ENCODE measurements at regions not wholly inside any gene's neighbourhood (a gene's known extent, or its start where the extent isn't known, plus 50 kb on each side); places are given as distances from the start of the nearest gene placed in this dataset.

DNA sequence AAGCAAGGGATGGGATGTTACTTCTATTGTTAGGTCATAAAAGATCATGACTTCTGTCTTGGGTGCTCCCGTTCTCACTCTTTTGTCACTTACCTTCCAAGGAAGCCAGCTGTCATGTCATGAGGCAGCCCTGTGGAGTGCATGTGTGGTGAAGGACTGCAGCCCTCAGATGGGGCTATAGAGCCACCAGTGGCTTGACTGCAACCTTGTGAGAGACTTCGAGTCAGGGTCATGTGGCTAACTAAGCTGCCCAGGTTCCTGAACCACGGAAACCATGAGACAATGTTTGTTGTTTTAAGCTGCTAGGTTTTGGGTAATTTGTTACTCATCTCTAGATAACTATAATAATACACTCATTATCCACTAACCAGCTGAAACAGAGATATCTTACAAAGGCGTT, 477.1 kb downstream of the BTBD3 start:
- no peaks in the 10 kb centered on the region for H3K27me3 ChIP-seq (ENCODE audit: control insufficient read depth, insufficient read depth, low read length)
- DNase-seq, result no peak
- WGBS (ENCODE audit: insufficient coverage, low lambda C conversion rate), result no CpG with 5 or more reads among the region's 4 CpGs

DNA sequence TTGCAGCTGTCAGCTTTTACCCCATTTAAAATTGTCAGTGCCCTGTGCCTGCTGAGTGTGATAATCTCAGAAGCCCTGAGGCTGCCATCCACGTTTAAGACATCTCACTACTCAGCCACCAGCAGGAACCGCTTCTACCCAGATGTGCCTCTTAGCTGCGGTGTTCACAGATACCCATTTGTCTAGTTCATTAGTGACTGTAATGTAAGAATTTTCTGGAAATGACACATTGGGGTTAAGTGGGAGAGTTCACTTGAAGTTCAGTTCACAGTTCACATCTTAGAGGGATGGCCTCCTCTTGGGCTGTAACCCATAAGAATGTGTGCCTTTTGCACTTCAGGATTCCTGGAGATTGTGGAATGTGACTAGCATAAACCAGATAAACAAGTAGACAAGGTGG, 477.7 kb downstream of the BTBD3 start:
- Histone ChIP-seq H3K27me3 (ENCODE audit: control insufficient read depth, insufficient read depth, low read length) (no peaks in the 10 kb centered on the region), H3K27ac (ENCODE audit: low read length) (no peak overlapping the region), H3K4me1 (ENCODE audit: control insufficient read depth, insufficient read depth, low read length) (no peaks in the 10 kb centered on the region), H3K9me3 (ENCODE audit: control insufficient read depth, low read depth, low read length) (no peaks in the 10 kb centered on the region), H3K36me3 (ENCODE audit: control insufficient read depth, insufficient read depth, low read length) (no peaks in the 10 kb centered on the region), H3K4me3 (ENCODE audit: low read length) (no peak overlapping the region)
- no peak for DNase-seq
- WGBS (ENCODE audit: insufficient coverage, low lambda C conversion rate), result no CpG with 5 or more reads among the region's 3 CpGs

More for the DNA sequence above, 477.1 kb downstream of the BTBD3 start:
- Histone ChIP-seq H3K36me3 (ENCODE audit: control insufficient read depth, insufficient read depth, low read length) (no peaks in the 10 kb centered on the region), H3K4me3 (ENCODE audit: low read length) (no peak overlapping the region), H3K27ac (ENCODE audit: low read length) (no peak overlapping the region), H3K4me1 (ENCODE audit: control insufficient read depth, insufficient read depth, low read length) (no peaks in the 10 kb centered on the region), H3K9me3 (ENCODE audit: control insufficient read depth, low read depth, low read length) (no peaks in the 10 kb centered on the region)

DNA sequence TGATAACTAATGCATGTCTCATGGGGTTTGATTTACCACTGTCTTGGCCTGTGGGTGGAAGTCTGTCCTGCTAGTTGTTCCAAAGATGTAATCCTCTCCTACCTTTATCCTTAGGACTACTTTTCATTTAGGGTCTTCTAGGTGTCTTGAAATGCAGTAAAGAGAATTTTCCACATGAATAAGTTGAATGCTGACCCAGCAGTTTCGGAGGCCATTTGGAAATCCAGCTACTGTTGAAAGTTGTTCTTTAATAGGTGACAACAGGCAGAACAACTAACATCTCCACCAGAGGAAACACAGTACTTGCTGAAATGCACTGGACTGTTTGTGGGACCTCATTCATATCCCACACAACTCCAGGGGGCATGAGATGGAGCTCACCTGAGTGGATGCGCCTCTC, 478.1 kb downstream of the BTBD3 start:
- H3K27me3 ChIP-seq (ENCODE audit: control insufficient read depth, insufficient read depth, low read length), result no peaks in the 10 kb centered on the region
- H3K4me1 ChIP-seq (ENCODE audit: control insufficient read depth, insufficient read depth, low read length), result no peaks in the 10 kb centered on the region
- no peaks in the 10 kb centered on the region for H3K9me3 ChIP-seq (ENCODE audit: control insufficient read depth, low read depth, low read length)
- DNase-seq, result no peak
- no peak overlapping the region for H3K27ac ChIP-seq (ENCODE audit: low read length)
- no peak overlapping the region for H3K4me3 ChIP-seq (ENCODE audit: low read length)
- 100% methylated on average over 1 of the region's 2 CpGs for WGBS (ENCODE audit: insufficient coverage, low lambda C conversion rate)
- no peaks in the 10 kb centered on the region for H3K36me3 ChIP-seq (ENCODE audit: control insufficient read depth, insufficient read depth, low read length)

DNA sequence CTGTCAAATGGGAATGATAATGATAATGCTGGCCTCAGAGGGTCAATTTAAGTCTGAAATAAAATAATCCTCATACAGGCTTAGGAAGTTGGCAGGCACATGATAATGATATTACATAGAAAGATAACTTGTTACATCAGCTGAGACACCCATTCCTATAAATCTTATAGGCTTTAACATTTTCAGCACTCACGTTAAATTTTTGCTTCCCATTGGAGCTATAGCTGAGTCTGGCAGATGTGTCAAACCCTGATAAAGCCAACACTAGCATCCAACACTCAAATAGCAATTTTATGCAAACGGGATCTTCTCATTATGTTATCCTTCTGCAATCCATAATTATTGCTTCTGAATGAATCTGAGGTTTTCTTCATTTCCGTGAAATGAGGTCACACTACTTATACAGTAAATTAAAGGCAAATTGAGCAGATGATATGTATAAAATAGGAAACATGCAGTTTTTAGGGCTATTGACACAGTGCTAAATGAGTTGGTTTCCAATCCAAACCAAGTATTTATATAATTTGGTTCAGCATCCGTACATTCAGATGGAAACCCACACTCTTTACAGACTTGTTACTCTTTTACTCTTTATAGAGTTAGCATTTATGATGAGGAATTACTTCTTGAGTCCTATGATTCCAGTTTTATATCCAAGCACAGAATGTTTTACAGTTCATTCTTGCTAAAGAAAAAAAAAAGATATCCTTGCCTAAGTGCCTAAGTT, 481.6 kb downstream of the BTBD3 start:
- Histone ChIP-seq H3K4me3 (ENCODE audit: low read length) (no peak overlapping the region), H3K4me1 (ENCODE audit: control insufficient read depth, insufficient read depth, low read length) (no peaks in the 10 kb centered on the region), H3K36me3 (ENCODE audit: control insufficient read depth, insufficient read depth, low read length) (no peaks in the 10 kb centered on the region), H3K27ac (ENCODE audit: low read length) (no peak overlapping the region), H3K27me3 (ENCODE audit: control insufficient read depth, insufficient read depth, low read length) (no peaks in the 10 kb centered on the region), H3K9me3 (ENCODE audit: control insufficient read depth, low read depth, low read length) (no peaks in the 10 kb centered on the region)
- DNase-seq, result no peak
- WGBS (ENCODE audit: insufficient coverage, low lambda C conversion rate), result 52% methylated on average over 2 of the region's 4 CpGs

DNA sequence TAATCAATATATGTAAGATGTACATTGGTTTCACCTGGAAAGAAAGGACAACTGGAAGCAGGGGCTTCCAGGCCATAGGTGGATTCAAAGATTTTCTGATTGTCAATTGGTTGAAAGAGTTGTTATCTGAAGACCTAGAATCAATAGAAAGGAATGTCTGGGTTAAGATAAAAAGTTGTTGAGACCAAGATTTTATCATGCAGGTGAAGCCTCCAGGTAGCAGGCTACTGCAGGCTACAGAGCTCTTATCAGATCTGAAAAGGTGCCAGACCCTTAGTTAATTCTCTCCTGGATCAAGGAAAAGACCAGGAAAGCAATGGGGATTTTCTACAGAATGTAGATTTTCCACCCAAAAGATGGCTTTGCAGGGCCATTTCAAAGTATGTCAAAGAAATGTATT, 487.2 kb downstream of the BTBD3 start:
- H3K4me1 ChIP-seq (ENCODE audit: control insufficient read depth, insufficient read depth, low read length), result no peaks in the 10 kb centered on the region
- no peak for DNase-seq

DNA sequence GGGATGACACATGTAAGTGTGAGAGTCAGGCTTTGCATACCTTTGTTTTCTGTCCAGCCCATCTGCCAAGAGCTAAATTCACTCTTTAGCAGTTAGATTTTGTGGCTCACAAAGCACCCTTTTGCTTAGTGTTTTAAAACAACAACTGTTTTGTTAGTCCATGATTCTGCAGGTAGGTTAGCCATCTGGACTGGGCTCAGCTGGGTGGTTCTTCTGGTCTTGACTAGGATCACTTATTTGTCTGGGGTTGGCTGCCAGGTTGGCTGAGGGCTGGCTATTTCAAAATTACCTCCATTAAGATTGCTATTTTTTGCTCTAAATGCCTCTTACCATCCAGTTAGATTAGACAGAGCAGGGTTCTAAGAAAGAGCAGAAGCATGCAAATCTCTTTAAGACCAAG, 489.3 kb downstream of the BTBD3 start:
- Histone ChIP-seq H3K4me1 (ENCODE audit: control insufficient read depth, insufficient read depth, low read length) (no peaks in the 10 kb centered on the region), H3K9me3 (ENCODE audit: control insufficient read depth, low read depth, low read length) (no peaks in the 10 kb centered on the region), H3K27me3 (ENCODE audit: control insufficient read depth, insufficient read depth, low read length) (no peaks in the 10 kb centered on the region), H3K36me3 (ENCODE audit: control insufficient read depth, insufficient read depth, low read length) (no peaks in the 10 kb centered on the region), H3K4me3 (ENCODE audit: low read length) (no peak overlapping the region), H3K27ac (ENCODE audit: low read length) (no peak overlapping the region)
- no peak for DNase-seq

More for the DNA sequence above, 487.2 kb downstream of the BTBD3 start:
- Histone ChIP-seq H3K36me3 (ENCODE audit: control insufficient read depth, insufficient read depth, low read length) (no peaks in the 10 kb centered on the region), H3K27ac (ENCODE audit: low read length) (no peak overlapping the region), H3K27me3 (ENCODE audit: control insufficient read depth, insufficient read depth, low read length) (no peaks in the 10 kb centered on the region), H3K4me3 (ENCODE audit: low read length) (no peak overlapping the region), H3K9me3 (ENCODE audit: control insufficient read depth, low read depth, low read length) (no peaks in the 10 kb centered on the region)

DNA sequence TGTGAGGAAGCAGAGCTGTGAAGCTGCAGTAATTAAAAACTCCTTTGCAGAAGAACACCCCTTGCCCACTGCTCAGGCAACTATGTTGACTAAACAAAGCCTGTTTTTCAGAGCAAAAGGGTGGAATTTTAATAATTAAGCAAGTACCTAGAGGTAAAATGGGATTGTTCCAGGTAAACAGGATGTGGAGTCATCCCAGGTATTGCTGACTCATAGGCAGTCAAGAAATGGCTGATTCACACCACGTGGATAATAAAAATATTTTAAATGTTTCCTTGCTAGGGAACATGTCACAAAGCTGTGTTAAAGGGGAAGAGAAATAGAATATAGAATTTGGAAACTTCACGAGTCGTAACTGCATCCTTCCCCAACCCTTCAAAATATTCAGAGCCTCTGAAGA, 491.8 kb downstream of the BTBD3 start:
- Histone ChIP-seq H3K27me3 (ENCODE audit: control insufficient read depth, insufficient read depth, low read length) (no peaks in the 10 kb centered on the region), H3K27ac (ENCODE audit: low read length) (no peak overlapping the region), H3K36me3 (ENCODE audit: control insufficient read depth, insufficient read depth, low read length) (no peaks in the 10 kb centered on the region), H3K4me1 (ENCODE audit: control insufficient read depth, insufficient read depth, low read length) (no peaks in the 10 kb centered on the region), H3K9me3 (ENCODE audit: control insufficient read depth, low read depth, low read length) (no peaks in the 10 kb centered on the region), H3K4me3 (ENCODE audit: low read length) (no peak overlapping the region)
- DNase-seq, result no peak
- WGBS (ENCODE audit: insufficient coverage, low lambda C conversion rate), result no CpG with 5 or more reads among the region's 3 CpGs

DNA sequence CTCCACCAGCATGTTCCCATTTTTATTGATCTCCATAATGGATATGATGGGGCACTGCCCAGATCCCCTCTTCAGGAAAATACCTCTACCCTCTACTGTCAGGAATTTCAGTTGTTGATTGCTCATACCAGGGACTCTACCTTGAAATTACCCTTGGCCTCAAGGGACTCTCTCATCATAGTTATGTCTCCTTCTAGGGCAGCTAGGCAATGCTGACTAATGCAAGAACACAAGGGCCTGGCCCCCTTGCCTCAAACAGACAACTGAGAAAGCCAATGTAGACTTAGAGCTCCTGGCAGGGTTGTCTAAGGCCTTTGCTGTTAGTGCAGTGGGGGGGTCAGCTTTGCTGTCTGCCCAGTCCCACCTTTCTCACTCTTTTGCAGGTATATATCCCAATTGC, 493.1 kb downstream of the BTBD3 start:
- Histone ChIP-seq H3K4me3 (ENCODE audit: low read length) (no peak overlapping the region), H3K4me1 (ENCODE audit: control insufficient read depth, insufficient read depth, low read length) (no peaks in the 10 kb centered on the region), H3K36me3 (ENCODE audit: control insufficient read depth, insufficient read depth, low read length) (no peaks in the 10 kb centered on the region), H3K27ac (ENCODE audit: low read length) (no peak overlapping the region), H3K27me3 (ENCODE audit: control insufficient read depth, insufficient read depth, low read length) (no peaks in the 10 kb centered on the region), H3K9me3 (ENCODE audit: control insufficient read depth, low read depth, low read length) (no peaks in the 10 kb centered on the region)
- DNase-seq, result no peak

DNA sequence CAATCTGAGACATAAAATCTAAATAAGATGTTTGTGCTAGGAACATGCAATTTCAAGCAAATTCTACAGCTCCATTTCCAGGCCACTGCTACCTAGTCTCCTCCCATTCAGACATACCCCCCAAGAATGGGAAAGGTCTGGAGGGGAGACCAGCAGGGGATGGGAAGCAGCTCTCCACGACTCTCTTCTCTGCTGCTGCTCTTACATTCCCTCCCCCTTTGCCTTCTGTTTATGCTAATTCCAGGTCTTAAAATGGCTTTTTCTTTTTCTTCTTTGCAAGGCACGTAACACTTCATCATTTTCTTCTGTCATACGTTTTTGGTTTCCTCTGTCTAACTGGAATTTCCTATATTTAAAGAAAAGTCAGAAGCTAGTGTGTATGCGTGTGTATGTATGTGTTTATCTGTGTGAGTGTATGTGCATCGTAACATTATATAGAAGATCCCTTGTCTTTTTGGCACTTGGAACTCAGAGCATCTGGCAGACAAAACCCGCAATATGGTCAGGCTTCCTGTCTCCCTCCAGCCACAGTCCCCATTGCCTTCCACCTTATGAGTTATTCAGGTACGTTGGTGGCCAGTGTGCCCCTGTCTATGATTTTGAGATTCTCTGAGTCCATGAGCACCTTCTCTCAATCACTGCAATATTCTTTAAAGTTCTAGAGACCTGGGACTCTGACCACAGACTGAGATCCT, 493.7 kb downstream of the BTBD3 start:
- no peaks in the 10 kb centered on the region for H3K4me1 ChIP-seq (ENCODE audit: control insufficient read depth, insufficient read depth, low read length)
- no peak overlapping the region for H3K4me3 ChIP-seq (ENCODE audit: low read length)
- no peaks in the 10 kb centered on the region for H3K36me3 ChIP-seq (ENCODE audit: control insufficient read depth, insufficient read depth, low read length)
- DNase-seq, result no peak
- H3K27ac ChIP-seq (ENCODE audit: low read length), result no peak overlapping the region
- no peaks in the 10 kb centered on the region for H3K27me3 ChIP-seq (ENCODE audit: control insufficient read depth, insufficient read depth, low read length)
- WGBS (ENCODE audit: insufficient coverage, low lambda C conversion rate), result 73% methylated on average over 2 of the region's 7 CpGs
- no peaks in the 10 kb centered on the region for H3K9me3 ChIP-seq (ENCODE audit: control insufficient read depth, low read depth, low read length)

DNA sequence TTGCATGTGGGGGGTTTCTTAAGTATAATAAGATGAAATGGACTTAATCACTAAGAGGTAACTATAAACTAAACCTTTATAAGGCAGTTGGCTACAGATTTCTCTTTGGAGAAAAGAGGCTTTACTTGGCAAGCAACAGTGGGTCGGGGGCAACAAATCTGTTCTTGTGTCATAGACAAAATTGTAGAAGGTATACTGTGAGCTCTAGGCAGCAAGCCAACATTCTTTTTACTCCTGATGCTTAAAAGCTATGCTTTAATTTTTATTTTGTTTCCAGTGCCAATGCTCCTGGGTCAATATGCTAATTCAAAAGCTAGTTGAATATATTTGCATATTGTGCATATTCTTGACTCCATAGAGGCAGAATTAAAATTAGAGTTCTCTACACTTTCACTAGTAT, 495.4 kb downstream of the BTBD3 start:
- no CpG with 5 or more reads among the region's 1 CpG for WGBS (ENCODE audit: insufficient coverage, low lambda C conversion rate)
- no peak overlapping the region for H3K27ac ChIP-seq (ENCODE audit: low read length)
- no peaks in the 10 kb centered on the region for H3K36me3 ChIP-seq (ENCODE audit: control insufficient read depth, insufficient read depth, low read length)
- no peaks in the 10 kb centered on the region for H3K4me1 ChIP-seq (ENCODE audit: control insufficient read depth, insufficient read depth, low read length)
- no peaks in the 10 kb centered on the region for H3K9me3 ChIP-seq (ENCODE audit: control insufficient read depth, low read depth, low read length)
- H3K27me3 ChIP-seq (ENCODE audit: control insufficient read depth, insufficient read depth, low read length), result no peaks in the 10 kb centered on the region
- DNase-seq, result no peak
- H3K4me3 ChIP-seq (ENCODE audit: low read length), result no peak overlapping the region

Measured in large intestine (tissue), 3 donors.